Memory B cell (primary cell): ENCODE measurements at regions not wholly inside any gene's neighbourhood (a gene's known extent, or its start where the extent isn't known, plus 50 kb on each side); places are given as distances from the start of the nearest gene placed in this dataset.

Experiments used
- ATAC-seq: fragments of 150-1000 bp; cut with Tn5 transposase; 2 replicates; pipeline ENCODE4 v1.10.0; 2021; ENCODE audit warnings: low read depth, mild to moderate bottlenecking, moderate library complexity
- DNase-seq, 2 donors: peaks; one replicate each; pipeline ENCODE4 v3.0.0; 2022; ENCODE audit warnings: low spot score in 2 of 2
- H3K27ac Mint-ChIP-seq: one replicate; pipeline ENCODE4 v1.8.0; 2022; ENCODE audit warnings: mild to moderate bottlenecking, moderate library complexity, mixed read lengths
- H3K27me3 Mint-ChIP-seq: one replicate; pipeline ENCODE4 v1.8.0; 2022; ENCODE audit warnings: mixed read lengths
- H3K36me3 Mint-ChIP-seq: one replicate; pipeline ENCODE4 v1.8.0; 2022; ENCODE audit warnings: mild to moderate bottlenecking, mixed read lengths
- H3K4me1 Mint-ChIP-seq: one replicate; pipeline ENCODE4 v1.8.0; 2022; ENCODE audit warnings: mixed read lengths
- H3K4me3 Mint-ChIP-seq: one replicate; pipeline ENCODE4 v1.8.0; 2022; ENCODE audit warnings: mild to moderate bottlenecking, moderate library complexity, mixed read lengths
- H3K9me3 Mint-ChIP-seq: one replicate; pipeline ENCODE4 v1.8.0; 2022; ENCODE audit warnings: mixed read lengths

DNA sequence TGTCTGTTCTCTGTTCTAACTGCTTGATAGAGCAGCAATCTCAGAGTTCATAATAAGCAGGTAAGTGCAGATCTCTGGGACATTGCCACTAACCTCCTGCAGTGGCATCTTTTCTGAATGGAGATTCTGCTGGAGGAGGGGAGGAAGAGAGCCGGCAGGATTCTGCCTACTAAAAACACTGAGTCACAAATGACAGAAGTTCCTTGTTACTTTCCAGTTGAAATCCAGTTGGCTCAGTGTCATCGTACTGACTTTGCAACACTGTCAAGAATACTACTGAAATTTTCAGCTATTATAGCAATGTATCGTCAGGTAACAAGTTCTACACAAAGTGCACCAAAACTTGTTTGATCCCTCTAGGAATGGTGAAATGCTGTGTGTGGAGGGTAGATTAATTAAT is 79.6 kb upstream of the ST6GAL2 start:
- DNase-seq (no peak), ATAC-seq (no peak)
- no peaks in the 10 kb centered on the region for H3K27me3 Mint-ChIP-seq
- H3K9me3 Mint-ChIP-seq, result peaks cover 5% of the 10 kb centered on the region
- no peaks in the 10 kb centered on the region for H3K36me3 Mint-ChIP-seq
- no peaks in the 10 kb centered on the region for H3K4me1 Mint-ChIP-seq
- H3K4me3 Mint-ChIP-seq, result no peak overlapping the region
- no peak overlapping the region for H3K27ac Mint-ChIP-seq

GRCh38 chr2:106969777-106970176 is 83.8 kb upstream of the ST6GAL2 start:
- Mint-ChIP-seq H3K27ac (no peak overlapping the region), H3K27me3 (no peaks in the 10 kb centered on the region), H3K36me3 (no peaks in the 10 kb centered on the region), H3K4me1 (no peaks in the 10 kb centered on the region), H3K9me3 (peaks cover 2% of the 10 kb centered on the region), H3K4me3 (no peak overlapping the region)
- ATAC-seq (no peak), DNase-seq (no peak)

DNA sequence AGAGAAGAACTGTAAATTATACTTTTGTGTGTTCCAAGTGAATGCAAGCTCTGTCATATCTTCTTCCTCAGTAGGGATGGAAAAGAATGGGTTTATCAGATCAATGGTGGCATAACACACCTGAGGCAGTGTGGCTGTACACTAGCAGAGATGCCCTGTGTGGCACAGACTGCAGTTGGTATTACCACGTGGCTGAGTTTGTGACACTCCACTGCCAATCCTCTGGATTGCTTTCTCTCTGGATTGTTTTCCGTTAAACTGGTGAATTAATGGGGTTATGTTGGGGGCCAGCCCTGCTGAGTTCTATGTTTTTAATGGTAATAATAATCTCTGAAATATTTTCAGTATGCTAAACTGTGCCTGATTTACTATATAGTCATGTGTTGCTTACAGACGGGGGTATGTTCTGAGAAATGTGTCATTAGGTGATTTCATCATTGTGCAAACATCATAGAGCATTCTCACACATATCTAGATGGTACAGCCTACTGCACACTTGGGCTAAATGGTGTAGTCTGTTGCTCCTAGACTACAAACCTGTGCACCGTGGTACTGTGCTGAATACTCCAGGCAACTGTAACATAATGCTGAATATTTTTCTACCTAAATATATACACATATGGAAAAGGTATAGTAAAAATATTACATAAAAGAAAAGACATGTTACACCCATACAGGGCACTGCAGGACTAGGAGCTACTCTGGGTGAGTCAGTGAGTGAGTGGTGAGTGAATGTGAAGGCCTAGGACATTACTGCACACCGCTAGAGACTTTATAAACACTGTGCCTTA is 84.7 kb upstream of the ST6GAL2 start:
- Mint-ChIP-seq H3K4me3 (no peak overlapping the region), H3K9me3 (peaks cover 2% of the 10 kb centered on the region), H3K36me3 (no peaks in the 10 kb centered on the region), H3K4me1 (no peaks in the 10 kb centered on the region), H3K27ac (no peak overlapping the region), H3K27me3 (no peaks in the 10 kb centered on the region)
- DNase-seq, result no peak
- ATAC-seq, result no peak

GRCh38 chr2:106972782-106973181 is 86.8 kb upstream of the ST6GAL2 start:
- Mint-ChIP-seq H3K4me3 (no peak overlapping the region), H3K4me1 (no peaks in the 10 kb centered on the region), H3K27ac (no peak overlapping the region), H3K27me3 (no peaks in the 10 kb centered on the region), H3K36me3 (no peaks in the 10 kb centered on the region), H3K9me3 (no peaks in the 10 kb centered on the region)
- no peak for ATAC-seq
- DNase-seq, result no peak

DNA sequence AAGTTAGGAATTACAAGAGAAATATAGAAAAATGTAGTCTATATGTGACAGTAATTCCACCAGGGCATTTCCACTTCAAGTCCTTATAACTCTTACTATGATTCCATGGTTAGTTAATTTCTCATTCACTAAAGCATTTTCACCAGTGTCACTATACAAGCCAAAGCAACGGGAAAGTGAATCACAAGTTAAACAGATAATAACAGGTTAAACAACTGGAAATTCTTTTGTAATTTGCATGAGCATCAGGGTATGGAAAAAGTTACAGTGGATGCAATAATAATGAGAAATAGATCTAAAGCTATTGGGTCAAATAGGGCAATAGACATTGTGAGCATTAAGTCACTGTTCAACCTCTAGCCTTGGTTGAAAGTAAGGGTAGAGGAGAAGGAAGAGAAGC is 88.9 kb upstream of the ST6GAL2 start:
- H3K27ac Mint-ChIP-seq, result no peak overlapping the region
- no peak overlapping the region for H3K4me3 Mint-ChIP-seq
- no peaks in the 10 kb centered on the region for H3K9me3 Mint-ChIP-seq
- no peaks in the 10 kb centered on the region for H3K36me3 Mint-ChIP-seq
- no peak for DNase-seq
- H3K4me1 Mint-ChIP-seq, result no peaks in the 10 kb centered on the region
- no peaks in the 10 kb centered on the region for H3K27me3 Mint-ChIP-seq
- ATAC-seq, result no peak

GRCh38 chr2:106975641-106976040 is 89.7 kb upstream of the ST6GAL2 start:
- ATAC-seq (no peak), DNase-seq (no peak)
- Mint-ChIP-seq H3K27ac (no peak overlapping the region), H3K4me3 (no peak overlapping the region), H3K27me3 (no peaks in the 10 kb centered on the region), H3K4me1 (no peaks in the 10 kb centered on the region), H3K9me3 (no peaks in the 10 kb centered on the region), H3K36me3 (no peaks in the 10 kb centered on the region)

GRCh38 chr2:106976548-106976947 is 90.6 kb upstream of the ST6GAL2 start:
- DNase-seq, result no peak
- H3K4me1 Mint-ChIP-seq, result no peaks in the 10 kb centered on the region

DNA sequence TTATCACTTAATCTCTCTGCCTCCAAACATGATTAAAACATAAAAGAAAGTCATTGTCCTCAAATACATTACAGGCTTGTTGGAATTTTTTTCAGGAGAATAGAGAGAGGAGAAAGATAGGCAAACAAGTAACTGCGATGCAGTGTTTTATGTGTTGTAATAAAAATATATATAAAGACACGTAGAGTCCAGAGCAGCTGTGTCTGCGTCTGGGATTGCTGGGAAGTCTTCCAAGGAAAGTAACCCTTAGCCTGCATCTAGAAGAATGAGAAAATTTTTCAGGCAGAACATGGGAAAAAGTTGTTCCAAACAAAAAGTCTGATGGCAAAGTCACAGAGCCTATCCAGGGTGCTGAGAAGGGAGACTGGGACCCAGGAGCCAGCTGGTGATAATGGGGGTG is 91.8 kb upstream of the ST6GAL2 start:
- no peak for ATAC-seq

More at GRCh38 chr2:106976548-106976947, 90.6 kb upstream of the ST6GAL2 start:
- Mint-ChIP-seq H3K4me3 (no peak overlapping the region), H3K9me3 (no peaks in the 10 kb centered on the region), H3K27ac (no peak overlapping the region), H3K27me3 (no peaks in the 10 kb centered on the region), H3K36me3 (no peaks in the 10 kb centered on the region)
- ATAC-seq, result no peak

DNA sequence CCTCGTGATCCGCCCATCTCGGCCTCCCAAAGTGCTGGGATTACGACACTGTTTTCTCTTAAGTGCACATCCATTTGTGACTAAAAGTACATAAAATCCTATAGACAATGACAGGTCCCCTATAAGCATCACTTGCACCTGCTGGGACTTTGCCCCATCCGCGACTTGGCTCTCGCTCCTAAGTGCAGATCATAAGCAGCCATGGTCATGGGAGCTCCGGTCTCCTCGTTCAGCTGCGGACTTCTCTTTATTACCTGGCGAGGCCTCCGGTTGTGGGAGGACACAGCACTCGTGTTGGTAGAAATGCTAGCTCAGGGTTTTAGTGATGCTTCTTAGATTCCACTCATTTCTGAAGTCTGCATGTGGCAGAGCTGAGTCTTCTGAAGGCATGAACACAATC is 92.7 kb upstream of the ST6GAL2 start:
- Mint-ChIP-seq H3K27ac (no peak overlapping the region), H3K4me1 (no peaks in the 10 kb centered on the region), H3K4me3 (no peak overlapping the region), H3K27me3 (no peaks in the 10 kb centered on the region), H3K36me3 (no peaks in the 10 kb centered on the region), H3K9me3 (no peaks in the 10 kb centered on the region)
- DNase-seq (no peak), ATAC-seq (no peak)

More for the DNA sequence above, 91.8 kb upstream of the ST6GAL2 start:
- no peaks in the 10 kb centered on the region for H3K4me1 Mint-ChIP-seq
- no peak overlapping the region for H3K4me3 Mint-ChIP-seq
- H3K27ac Mint-ChIP-seq, result no peak overlapping the region
- H3K36me3 Mint-ChIP-seq, result no peaks in the 10 kb centered on the region
- no peaks in the 10 kb centered on the region for H3K9me3 Mint-ChIP-seq
- no peaks in the 10 kb centered on the region for H3K27me3 Mint-ChIP-seq
- no peak for DNase-seq

- H3K4me1 Mint-ChIP-seq, result no peaks in the 10 kb centered on the region
These were observed 95.5 kb upstream of the ST6GAL2 start for GRCh38 chr2:106981491-106981890.

DNA sequence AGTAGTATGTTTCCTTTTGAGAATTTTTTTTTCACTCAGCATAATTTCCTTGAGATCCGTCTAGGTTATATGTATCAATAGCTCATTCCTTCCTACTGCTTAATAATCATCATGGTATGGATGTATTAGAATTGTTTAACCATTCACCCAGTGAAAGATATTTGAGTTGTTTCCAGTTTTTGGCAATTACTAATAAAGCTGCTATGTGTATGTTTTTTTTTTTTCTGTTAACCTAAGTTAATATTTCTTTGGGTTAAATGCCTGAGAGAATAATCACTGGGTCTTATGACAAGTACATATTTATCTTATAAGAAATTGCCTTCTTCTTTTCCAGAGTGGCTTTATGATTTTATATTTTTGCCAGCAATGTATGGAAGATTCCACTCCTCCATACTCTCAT is 96.4 kb upstream of the ST6GAL2 start:
- Mint-ChIP-seq H3K4me1 (no peaks in the 10 kb centered on the region), H3K36me3 (no peaks in the 10 kb centered on the region), H3K27ac (no peak overlapping the region), H3K9me3 (no peaks in the 10 kb centered on the region), H3K27me3 (no peaks in the 10 kb centered on the region), H3K4me3 (no peak overlapping the region)
- DNase-seq (no peak), ATAC-seq (no peak)

More at GRCh38 chr2:106981491-106981890, 95.5 kb upstream of the ST6GAL2 start:
- Mint-ChIP-seq H3K4me3 (no peak overlapping the region), H3K27ac (no peak overlapping the region), H3K36me3 (no peaks in the 10 kb centered on the region), H3K27me3 (no peaks in the 10 kb centered on the region), H3K9me3 (no peaks in the 10 kb centered on the region)
- DNase-seq (no peak), ATAC-seq (no peak)

- Mint-ChIP-seq H3K27me3 (no peaks in the 10 kb centered on the region), H3K4me1 (no peaks in the 10 kb centered on the region), H3K9me3 (no peaks in the 10 kb centered on the region), H3K27ac (no peak overlapping the region), H3K36me3 (no peaks in the 10 kb centered on the region), H3K4me3 (no peak overlapping the region)
- DNase-seq (no peak), ATAC-seq (no peak)
These were observed 97.3 kb upstream of the ST6GAL2 start for GRCh38 chr2:106983305-106983704.

DNA sequence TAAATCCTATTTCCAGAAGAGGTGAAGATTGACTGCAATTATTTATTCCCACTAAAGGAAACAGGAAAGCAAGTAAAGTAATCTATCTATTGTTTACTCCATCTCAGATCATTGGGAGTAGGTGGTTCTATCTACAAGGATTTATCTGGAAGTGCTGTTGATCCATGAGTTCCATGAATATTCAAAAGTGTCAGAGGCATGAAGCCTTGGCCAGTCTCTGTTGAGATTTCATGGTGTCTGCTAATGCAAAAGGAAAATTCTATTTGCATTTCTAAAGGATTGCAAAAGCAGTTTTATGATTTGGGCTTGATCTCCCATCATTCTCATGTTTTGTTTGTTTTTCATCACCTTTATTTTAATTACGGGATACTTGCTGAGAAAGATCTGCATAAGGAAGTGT is 102.4 kb upstream of the ST6GAL2 start:
- DNase-seq (no peak), ATAC-seq (no peak)
- H3K9me3 Mint-ChIP-seq, result no peaks in the 10 kb centered on the region
- H3K27ac Mint-ChIP-seq, result no peak overlapping the region
- no peak overlapping the region for H3K4me3 Mint-ChIP-seq
- H3K36me3 Mint-ChIP-seq, result no peaks in the 10 kb centered on the region
- no peaks in the 10 kb centered on the region for H3K4me1 Mint-ChIP-seq
- no peaks in the 10 kb centered on the region for H3K27me3 Mint-ChIP-seq

DNA sequence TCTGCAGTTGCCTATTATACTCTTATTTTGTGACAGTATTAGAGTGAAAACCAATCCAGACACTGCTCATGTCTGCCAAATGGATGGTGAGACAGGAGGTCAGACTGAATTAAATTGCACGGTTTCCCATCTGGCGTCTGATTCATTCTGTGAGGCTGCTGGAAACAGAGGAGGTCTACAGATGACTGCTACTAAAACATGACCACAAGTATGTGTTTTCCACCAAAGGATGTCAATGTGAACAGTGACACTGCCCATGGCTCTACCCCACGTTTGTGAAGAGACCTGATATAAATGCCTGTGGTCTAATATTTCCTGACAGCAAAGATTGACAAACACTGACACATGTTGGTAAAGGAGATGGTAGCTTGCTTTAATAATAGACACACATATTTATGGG is 104.3 kb upstream of the ST6GAL2 start:
- no peaks in the 10 kb centered on the region for H3K36me3 Mint-ChIP-seq
- H3K4me3 Mint-ChIP-seq, result no peak overlapping the region
- ATAC-seq, result no peak
- no peaks in the 10 kb centered on the region for H3K27me3 Mint-ChIP-seq
- no peaks in the 10 kb centered on the region for H3K9me3 Mint-ChIP-seq
- no peaks in the 10 kb centered on the region for H3K4me1 Mint-ChIP-seq
- no peak overlapping the region for H3K27ac Mint-ChIP-seq
- no peak for DNase-seq

DNA sequence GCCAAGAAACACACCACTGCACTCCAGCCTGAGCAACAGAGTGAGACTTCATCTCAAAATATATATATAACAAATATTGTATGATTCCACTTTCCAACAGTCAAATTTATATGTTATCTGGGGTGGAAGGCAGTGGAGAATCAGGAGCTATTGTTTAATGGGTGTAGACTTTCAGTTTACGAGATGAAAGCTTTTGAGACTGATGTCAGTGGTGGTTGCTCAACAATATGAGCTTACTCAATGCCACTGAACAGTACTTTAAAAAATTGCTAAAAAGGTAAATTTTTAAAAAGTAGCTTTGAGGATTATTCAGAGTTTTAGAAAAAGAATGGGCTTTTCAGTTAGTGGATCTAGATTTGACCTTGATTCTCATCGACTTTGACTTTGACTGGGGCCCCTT is 105.9 kb upstream of the ST6GAL2 start:
- Mint-ChIP-seq H3K36me3 (no peaks in the 10 kb centered on the region), H3K4me1 (no peaks in the 10 kb centered on the region), H3K27me3 (no peaks in the 10 kb centered on the region), H3K27ac (no peak overlapping the region), H3K4me3 (no peak overlapping the region), H3K9me3 (no peaks in the 10 kb centered on the region)
- ATAC-seq, result no peak
- no peak for DNase-seq
